SW 1271 (cell line): ENCODE measurements at regions not wholly inside any gene's neighbourhood (a gene's known extent, or its start where the extent isn't known, plus 50 kb on each side); places are given as distances from the start of the nearest gene placed in this dataset.

Source experiments
- DNase-seq, 2 experiments: peaks; one replicate each; lab custom pipeline; 2025; lab: John Stamatoyannopoulos, UW

- DNase-seq, result no peak
Measured at GRCh38 chr6:126419901-126420300, 80.0 kb downstream of the CENPW start.

GRCh38 chr6:126422912-126423311, 83.0 kb downstream of the CENPW start:
- no peak for DNase-seq

DNA sequence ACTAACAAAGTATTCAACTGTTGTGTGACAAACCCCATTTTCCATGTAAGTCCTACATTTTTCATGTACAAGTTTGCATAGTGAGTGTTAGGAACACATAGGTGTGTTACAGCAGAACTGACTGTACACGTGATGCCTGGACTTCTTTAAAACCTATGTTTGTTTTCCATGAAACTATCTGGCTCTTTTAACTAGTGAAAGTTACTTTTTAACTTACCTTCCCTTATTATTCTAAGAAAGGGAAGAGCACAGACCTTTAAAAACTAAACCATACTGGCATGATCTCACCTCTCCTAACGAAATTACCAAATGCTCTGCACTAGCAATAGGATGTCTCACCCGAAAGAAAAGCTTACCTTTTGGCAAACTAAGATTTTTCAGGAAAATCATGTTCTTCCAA, 87.8 kb downstream of the CENPW start:
- DNase-seq, result no peak

- no peak for DNase-seq
Measured at GRCh38 chr6:126429866-126430265, 90.0 kb downstream of the CENPW start.

DNA sequence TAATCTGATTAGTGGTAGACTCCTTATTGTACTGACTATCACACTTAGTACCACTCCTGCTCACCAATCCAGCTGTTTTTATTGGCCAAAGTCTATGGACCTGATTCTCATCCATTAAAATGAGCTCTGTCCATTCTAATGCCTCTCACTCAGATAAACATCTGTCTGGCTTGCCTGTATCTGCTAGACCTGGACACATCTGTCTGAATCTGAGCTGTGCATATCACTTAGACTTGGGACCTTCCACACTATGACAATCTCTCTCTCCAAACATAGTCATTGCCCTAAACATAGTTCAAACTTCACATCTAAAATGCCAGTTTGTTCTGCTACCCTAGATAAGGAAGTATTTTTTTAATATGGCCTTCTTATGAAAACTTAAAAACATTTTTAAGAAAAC, 92.6 kb downstream of the CENPW start:
- DNase-seq, result no peak

DNA sequence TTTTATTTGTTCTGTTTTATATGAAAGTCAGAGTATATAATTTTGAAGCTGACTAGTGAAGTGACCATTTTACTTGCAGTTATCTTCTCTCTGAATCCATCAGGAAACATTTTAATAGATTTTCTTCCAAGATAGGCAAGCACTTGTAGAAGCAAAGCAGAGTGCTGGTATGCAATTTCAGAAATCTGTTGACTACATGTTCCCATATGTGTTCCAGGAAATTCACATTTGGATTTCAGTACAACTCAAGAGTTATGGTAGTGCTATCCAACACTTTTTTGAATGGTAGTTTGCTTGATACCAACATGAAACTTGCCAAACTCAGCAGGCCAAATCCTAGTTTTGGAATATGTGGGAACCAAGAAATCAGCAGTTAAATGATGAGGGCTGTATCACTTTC, 94.0 kb downstream of the CENPW start:
- DNase-seq, result no peak

DNA sequence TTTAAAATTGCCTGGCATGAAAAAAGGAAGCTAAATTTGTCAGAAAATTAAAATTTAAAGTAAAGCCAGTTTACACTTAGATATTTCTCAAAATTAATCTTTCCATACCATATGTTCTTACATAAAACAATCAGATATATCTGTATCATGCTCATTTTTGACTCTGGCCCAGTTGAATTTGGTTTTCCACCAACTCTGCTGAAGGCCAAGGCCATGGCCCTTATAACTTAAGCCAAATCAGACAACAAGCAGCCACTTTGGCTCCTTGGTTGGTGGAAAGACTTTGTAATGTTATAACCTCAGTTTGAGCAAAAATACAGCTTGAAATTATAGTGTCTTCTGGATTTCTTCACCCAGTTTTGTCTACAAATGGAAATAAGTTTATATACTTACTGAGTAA, 97.3 kb downstream of the CENPW start:
- DNase-seq, result no peak

DNA sequence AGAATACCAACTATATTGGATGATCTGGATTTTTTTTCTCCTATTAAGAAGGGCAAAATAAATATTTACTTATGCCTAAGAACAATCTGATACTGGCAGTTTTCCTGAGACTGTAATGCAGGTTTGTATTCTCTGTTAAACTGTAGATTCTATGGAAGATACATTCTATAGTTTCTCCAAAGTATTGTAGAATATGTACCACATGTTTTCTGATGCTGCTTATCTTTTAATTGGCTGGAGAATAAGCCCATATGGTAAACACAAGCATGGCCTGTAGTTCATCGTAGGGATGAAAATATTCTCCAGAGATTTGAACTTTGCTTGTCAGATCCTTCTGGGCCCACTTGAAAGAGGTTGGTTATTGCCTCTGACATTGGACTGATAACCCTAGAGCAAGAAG, 99.1 kb downstream of the CENPW start:
- DNase-seq, result no peak

GRCh38 chr6:126440923-126441322, 101.0 kb downstream of the CENPW start:
- DNase-seq, result no peak

- no peak for DNase-seq
Measured at GRCh38 chr6:126444659-126445273, 104.9 kb downstream of the CENPW start.

GRCh38 chr6:126446248-126446647, 106.3 kb downstream of the CENPW start:
- no peak for DNase-seq

DNA sequence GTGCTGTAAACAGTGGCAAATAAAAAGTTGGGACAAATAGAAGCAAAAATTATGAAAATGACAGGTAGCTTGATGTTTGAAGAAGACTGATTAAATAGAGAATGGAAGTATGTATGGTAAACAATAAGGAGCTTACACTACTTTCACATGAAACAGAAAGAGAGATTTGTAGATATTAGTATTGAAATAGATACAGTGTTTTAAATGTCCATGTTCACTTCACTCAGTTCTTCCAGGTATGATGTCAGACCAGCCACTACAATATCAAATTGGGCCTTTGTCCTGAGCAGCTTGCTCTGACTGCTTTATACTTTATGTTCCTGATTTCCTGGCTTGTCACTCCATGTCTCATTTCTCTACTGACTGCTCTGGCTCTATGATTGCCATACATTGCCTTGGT, 107.5 kb downstream of the CENPW start:
- no peak for DNase-seq

DNA sequence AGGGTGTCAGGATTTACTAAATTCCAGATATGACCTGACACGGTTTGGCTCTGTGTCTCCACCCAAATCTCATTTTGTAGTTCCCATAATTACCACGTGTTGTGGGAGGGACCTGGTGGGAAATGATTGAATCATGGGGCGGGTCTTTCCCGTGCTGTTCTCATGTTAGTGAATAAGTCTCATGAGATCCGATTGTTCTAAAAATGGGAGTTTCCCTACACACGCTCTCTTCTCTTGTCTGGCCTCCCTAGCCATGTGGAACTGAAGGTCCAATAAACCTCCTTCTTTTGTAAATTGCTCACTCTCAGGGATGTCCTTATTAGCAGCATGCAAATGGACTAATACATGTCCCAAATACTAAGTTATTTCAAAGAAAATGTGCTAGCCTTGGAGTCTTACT, 121.1 kb downstream of the CENPW start:
- DNase-seq, result no peak

GRCh38 chr6:126464245-126464644, 124.3 kb downstream of the CENPW start:
- DNase-seq, result no peak

- no peak for DNase-seq
Measured at GRCh38 chr6:126475449-126475848, 135.5 kb downstream of the CENPW start.

GRCh38 chr6:126477678-126478077, 137.8 kb downstream of the CENPW start:
- DNase-seq, result no peak

GRCh38 chr6:126480268-126480667, 140.4 kb downstream of the CENPW start:
- no peak for DNase-seq

DNA sequence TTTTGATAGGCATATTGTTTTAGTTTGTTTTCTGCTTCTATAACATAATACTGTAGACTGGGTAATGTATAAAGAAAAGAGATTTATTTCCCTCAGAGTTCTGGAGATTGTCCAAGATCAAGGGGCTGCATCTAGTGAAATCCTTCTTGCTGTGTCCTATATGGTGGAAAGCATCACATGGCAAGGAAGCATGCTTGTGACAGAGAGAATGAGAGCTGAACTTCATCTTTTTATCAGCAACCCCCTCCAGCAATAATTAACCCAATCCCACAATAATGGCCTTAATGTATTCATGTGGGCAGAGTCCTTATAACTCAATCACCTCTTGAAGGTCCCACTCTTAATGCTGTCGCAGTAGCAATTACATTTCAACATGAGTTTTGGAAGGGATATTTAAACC, 141.4 kb downstream of the CENPW start:
- no peak for DNase-seq

DNA sequence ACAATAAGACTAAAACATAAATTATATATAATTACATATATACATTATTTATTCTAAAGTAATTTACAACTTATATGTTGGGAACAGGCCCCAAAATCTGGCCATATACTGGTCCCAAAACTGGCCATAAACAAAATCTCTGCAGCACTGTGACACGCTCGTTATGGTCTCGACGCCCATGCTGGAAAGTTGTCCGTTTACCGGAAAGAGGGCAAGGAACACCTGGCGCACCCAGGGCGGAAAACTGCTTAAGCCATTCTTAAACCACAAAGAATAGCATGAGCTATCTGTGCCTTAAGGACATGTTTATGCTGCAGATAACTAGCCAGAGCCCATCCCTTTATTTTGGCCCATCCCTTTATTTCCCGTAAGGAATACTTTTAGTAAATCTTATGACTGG, 164.9 kb downstream of the CENPW start:
- DNase-seq, result no peak

DNA sequence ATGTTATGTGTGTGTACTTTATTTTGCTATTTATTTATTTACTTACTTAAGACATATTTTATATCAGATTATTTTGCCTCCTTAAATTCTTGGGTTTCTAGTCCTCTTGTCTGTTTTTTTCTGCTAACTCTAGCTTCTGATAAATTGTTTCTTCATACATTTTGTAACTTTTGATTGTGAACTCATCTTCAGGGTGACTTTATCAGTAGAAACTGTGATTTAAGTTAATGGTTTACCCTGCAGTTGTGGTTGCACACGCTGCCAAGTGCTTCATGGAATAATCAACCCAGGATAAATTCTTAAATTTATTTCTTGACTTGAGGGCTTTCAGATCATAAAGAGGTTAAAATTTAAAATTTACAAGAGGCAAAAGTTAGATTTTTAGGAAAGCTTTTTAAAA, 173.3 kb downstream of the CENPW start:
- DNase-seq, result no peak

GRCh38 chr6:126516411-126516810, 176.5 kb downstream of the CENPW start:
- DNase-seq, result no peak

- DNase-seq, result no peak
Measured at GRCh38 chr6:126524811-126525326, 185.0 kb downstream of the CENPW start.

- no peak for DNase-seq
Measured at GRCh38 chr6:126526547-126526946, 186.6 kb downstream of the CENPW start.

DNA sequence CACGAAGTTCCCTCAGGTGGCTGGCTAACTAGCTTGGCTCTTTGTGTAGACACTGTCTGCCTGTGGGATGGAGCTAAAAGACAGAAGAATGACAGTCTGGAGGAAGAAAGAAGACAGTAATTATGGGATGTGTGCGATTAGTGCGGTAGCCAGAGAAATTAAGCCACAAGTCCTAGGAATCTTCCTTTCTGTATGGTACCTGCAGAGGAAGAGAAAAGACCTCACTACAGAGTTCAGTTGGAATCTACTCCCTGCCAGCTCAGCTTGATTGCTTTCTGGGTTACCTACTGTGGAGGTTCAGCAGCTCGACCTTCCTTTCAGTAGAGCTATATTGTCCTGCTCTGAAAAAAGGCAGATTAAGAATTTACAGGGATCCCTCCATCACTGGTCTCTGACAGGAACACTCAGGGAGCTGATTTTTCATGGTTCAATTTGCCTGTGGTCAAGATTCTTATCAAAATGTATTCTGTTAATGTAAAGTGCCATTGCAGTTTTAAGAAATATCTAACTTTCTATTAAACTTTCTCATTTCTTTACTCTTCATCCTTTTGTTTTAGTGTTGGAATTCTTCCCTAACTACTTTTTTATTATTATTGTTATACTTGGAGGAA, 187.2 kb downstream of the CENPW start:
- DNase-seq, result no peak
